Transverse colon (tissue), 4 donors: ENCODE measurements at regions not wholly inside any gene's neighbourhood (a gene's known extent, or its start where the extent isn't known, plus 50 kb on each side); places are given as distances from the start of the nearest gene placed in this dataset.

Source experiments
- DNase-seq: peaks from one replicate; pipeline ENCODE4 v3.0.0-alpha.2; 2019
- H3K27ac ChIP-seq, 4 donors: fragments of 200-600 bp; sonication (generic); 2 replicates each; pipeline ENCODE4 v1.5.1; 2016 to 2018; ENCODE audit warnings: inconsistent platforms in 4 of 4
- H3K27me3 ChIP-seq: fragments of 200-600 bp; sonication (generic); 2 replicates; pipeline ENCODE4 v1.5.1; 2017; ENCODE audit warnings: inconsistent platforms
- H3K36me3 ChIP-seq, 4 donors: fragments of 200-600 bp; sonication (generic); 2 replicates each; pipeline ENCODE4 v1.5.1; 2017 to 2019; ENCODE audit warnings: inconsistent platforms in 4 of 4
- H3K4me1 ChIP-seq, 4 donors: fragments of 200-600 bp; sonication (generic); 2 replicates each; pipeline ENCODE4 v1.5.1; 2017 to 2020; ENCODE audit warnings: inconsistent platforms in 4 of 4
- H3K4me3 ChIP-seq, 4 donors: fragments of 200-600 bp; sonication (generic); 1 replicate in 1 of 4; 2 replicates in 3 of 4; pipeline versions ENCODE4 v1.5.1 to v1.6.1; 2017 to 2019; ENCODE audit warnings: inconsistent platforms in 4 of 4
- H3K9me3 ChIP-seq, 2 donors: fragments of 200-600 bp; sonication (generic); 2 replicates each; pipeline ENCODE4 v1.5.1; 2017 to 2019; ENCODE audit warnings: inconsistent platforms in 2 of 2
- EP300 ChIP-seq: sonication (generic); formaldehyde crosslinking; IDR thresholded peaks from one replicate; pipeline ENCODE4 v1.6.1; 2017; ENCODE audit warnings: antibody characterized with exemption, low read depth
- POLR2A ChIP-seq: fragments of 450-650 bp; IDR thresholded peaks from one replicate; pipeline ENCODE4 v1.6.1; 2016; ENCODE audit warnings: antibody characterized with exemption, mild to moderate bottlenecking, moderate library complexity
- POLR2AphosphoS5 ChIP-seq, 3 donors: sonication (generic); formaldehyde crosslinking; IDR thresholded peaks; one replicate each; pipeline ENCODE4 v1.6.1; 2016; ENCODE audit warnings: antibody characterized with exemption in 3 of 3
- WGBS, 2 donors: methylation state at CpG; one replicate each; pipeline ENCODE4 v1.1.5; 2018; ENCODE audit warnings: low coverage in 1 of 2; 5-methylcytosine and 5-hydroxymethylcytosine counted together
- in situ Hi-C, 4 donors: fragments of 200-750 bp; cut with MboI; loops; one replicate each; pipeline versions ENCODE4 v1.15.0 to v1.15.1; 2017; ENCODE audit warnings: low sequenced_read_pairs in 3 of 4, low pct_ligation_motif_present in 1 of 4, low pct_unique_long_range_greater_than_20kb in 1 of 4
- intact Hi-C: fragments of 100-400 bp; cut with DNase I; formaldehyde crosslinking; loops from one replicate; pipeline ENCODE4 v1.15.1; 2023; ENCODE audit warnings: low total_unique reads
- TF ChIP-seq, protein P1 (sequence below), 5 experiments: fragments of 200-600 bp in 3 of 5; fragments of 450-650 bp in 2 of 5; sonication (generic) in 3 of 5; IDR thresholded peaks; 1 replicate in 2 of 5; 2 replicates in 3 of 5; pipeline ENCODE4 v1.5.1; 2016 to 2017; ENCODE audit warnings: antibody characterized with exemption in 5 of 5, inconsistent platforms in 3 of 5, mild to moderate bottlenecking in 2 of 5, moderate library complexity in 1 of 5

DNA sequence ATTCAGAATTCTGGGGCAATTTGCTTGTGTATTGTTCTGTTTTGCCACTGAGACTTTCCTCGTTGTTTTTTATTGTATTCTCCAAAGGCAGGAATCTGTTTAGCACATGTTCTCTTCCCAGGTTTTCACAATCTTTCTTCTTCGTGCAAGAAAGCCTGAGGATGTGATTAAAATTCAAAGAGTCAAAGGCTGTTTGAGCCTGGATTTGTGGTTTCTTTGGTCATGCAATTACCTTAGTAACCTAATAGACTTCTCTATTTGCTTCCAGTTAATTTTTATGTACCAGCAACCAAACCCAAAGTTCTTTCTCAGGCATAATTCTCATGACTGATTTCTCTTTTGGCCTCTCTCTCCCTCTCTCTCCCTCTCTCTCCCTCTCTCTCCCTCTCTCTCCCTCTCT, 1420.1 kb upstream of the TENM3 start:
- Histone ChIP-seq H3K4me3 (no peak overlapping the region), H3K27ac (no peak overlapping the region), H3K9me3 (no peaks in the 10 kb centered on the region), H3K27me3 (no peaks in the 10 kb centered on the region), H3K36me3 (no peaks in the 10 kb centered on the region), H3K4me1 (no peaks in the 10 kb centered on the region)
- in situ Hi-C loops (no loop called here), intact Hi-C loops (no loop called here)
- WGBS, 2 donors, result 26% methylated on average over 2 of the region's 2 CpGs; no CpG with 5 or more reads in 1 of the 2 donors
- no peak for DNase-seq
- no peak for TF ChIP-seq POLR2AphosphoS5 (IDR thresholded peaks at IDR 0.05)
- TF ChIP-seq EP300, result no peak
- no peak for TF ChIP-seq POLR2A
- TF ChIP-seq, protein P1, sequence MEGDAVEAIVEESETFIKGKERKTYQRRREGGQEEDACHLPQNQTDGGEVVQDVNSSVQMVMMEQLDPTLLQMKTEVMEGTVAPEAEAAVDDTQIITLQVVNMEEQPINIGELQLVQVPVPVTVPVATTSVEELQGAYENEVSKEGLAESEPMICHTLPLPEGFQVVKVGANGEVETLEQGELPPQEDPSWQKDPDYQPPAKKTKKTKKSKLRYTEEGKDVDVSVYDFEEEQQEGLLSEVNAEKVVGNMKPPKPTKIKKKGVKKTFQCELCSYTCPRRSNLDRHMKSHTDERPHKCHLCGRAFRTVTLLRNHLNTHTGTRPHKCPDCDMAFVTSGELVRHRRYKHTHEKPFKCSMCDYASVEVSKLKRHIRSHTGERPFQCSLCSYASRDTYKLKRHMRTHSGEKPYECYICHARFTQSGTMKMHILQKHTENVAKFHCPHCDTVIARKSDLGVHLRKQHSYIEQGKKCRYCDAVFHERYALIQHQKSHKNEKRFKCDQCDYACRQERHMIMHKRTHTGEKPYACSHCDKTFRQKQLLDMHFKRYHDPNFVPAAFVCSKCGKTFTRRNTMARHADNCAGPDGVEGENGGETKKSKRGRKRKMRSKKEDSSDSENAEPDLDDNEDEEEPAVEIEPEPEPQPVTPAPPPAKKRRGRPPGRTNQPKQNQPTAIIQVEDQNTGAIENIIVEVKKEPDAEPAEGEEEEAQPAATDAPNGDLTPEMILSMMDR (IDR thresholded peaks at IDR 0.05), result no peak

DNA sequence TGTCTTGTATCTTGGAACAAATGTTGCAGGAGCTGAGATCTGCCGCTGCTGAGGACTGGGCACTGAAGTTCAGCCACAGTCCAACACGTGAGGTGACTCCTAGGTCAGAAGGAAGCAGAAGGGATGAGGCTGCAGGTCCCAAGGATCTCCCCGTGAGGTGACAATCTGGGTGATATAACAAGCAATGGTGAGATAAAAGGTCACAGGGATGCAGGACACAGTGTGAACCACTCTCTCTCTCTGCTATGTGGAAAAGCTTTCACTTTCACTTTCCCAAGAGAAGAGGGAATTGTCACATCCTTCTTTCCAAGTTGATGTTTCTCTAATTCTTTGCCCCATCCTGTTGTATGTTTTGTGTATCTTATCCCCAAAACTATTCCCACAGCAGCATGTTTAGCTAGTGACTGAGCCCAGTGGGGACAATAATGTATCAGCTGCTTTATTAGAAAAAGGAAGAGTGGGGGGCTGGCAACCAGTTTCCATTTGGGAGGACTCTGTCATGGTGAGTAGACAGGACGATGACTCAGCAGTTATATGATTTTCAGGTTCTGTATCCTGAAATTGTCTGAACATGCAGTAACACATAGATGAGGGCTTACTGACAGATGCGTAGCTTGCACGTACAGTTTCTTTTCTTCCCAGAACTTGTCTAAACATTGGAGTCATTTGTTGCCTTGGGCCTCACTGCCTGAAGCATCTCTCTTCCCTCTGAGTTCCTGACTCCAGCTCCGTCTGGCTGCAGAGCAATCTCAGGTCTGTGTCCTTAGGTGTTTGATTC, 1415.8 kb upstream of the TENM3 start:
- no peak for DNase-seq
- TF ChIP-seq POLR2A, result no peak
- H3K4me3 ChIP-seq, result peak overlapping the region in 1 of 4 donors; percentile 25
- 52 to 70% methylated on average over 5 to 7 of the region's 7 CpGs for WGBS, 2 donors
- H3K4me1 ChIP-seq, result no peaks in the 10 kb centered on the region
- H3K27me3 ChIP-seq, result no peaks in the 10 kb centered on the region
- intact Hi-C loops, result no loop called here
- in situ Hi-C loops, result no loop called here
- H3K27ac ChIP-seq, result no peak overlapping the region
- H3K9me3 ChIP-seq, result no peaks in the 10 kb centered on the region
- H3K36me3 ChIP-seq, result no peaks in the 10 kb centered on the region

DNA sequence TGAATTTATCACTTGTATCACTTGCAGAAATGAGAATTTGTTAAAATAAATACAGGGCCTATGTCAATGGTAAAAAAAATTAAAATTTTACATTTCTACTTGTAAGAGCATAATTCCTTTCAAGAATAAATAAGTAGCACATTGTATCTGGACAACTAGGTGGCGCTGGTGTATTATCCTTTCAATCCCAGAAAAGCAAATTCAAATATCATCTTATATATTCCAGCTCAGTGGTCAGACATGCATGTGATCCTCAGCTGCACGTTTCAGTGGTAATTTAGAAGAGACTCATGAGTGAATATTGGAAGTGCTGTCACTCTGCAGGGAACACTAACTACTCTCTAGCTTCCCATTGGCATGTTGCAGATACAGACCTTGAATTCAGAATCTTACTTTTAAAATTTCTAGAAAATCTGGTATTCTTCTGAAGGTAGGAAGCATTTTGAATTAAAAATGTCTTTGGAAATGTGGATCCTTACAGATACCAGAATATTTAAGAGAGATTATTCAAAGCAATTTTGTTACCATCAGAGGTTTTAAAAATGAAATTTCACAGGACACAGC, 1414.7 kb upstream of the TENM3 start:
- TF ChIP-seq POLR2A, result no peak
- TF ChIP-seq, protein P1 (IDR thresholded peaks at IDR 0.05), result peak; percentile 10 to 52 (median 45)
- no peaks in the 10 kb centered on the region for H3K27me3 ChIP-seq
- H3K27ac ChIP-seq, result no peak overlapping the region
- intact Hi-C loops, result no loop called here
- H3K4me1 ChIP-seq, result no peaks in the 10 kb centered on the region
- no peak for DNase-seq
- 5% methylated on average over 2 of the region's 2 CpGs for WGBS, 2 donors
- in situ Hi-C loops, result no loop called here
- no peaks in the 10 kb centered on the region for H3K9me3 ChIP-seq
- H3K36me3 ChIP-seq, result no peaks in the 10 kb centered on the region
- no peak overlapping the region for H3K4me3 ChIP-seq

DNA sequence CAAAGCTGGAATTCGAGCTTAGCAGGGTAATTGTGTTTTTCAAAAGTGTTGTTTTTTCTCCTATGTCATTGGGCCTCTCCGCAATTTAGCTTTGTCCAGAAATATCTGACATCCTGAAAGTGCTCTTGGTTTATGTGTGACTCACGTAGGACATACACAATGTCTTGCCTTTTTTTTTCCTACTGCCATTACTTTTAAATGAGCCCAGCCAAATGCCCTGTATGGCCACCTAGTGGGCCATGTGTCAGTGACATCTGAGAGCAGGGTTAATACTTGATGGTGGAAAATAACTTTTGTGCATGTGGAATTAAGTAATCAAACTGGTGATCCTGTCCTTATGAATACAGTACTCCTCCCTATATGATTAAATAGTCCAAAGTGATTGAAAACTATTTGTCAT, 1411.1 kb upstream of the TENM3 start:
- H3K4me1 ChIP-seq, result no peaks in the 10 kb centered on the region
- TF ChIP-seq, protein P1 (IDR thresholded peaks at IDR 0.05), result no peak
- TF ChIP-seq POLR2AphosphoS5 (IDR thresholded peaks at IDR 0.05), result no peak
- no peaks in the 10 kb centered on the region for H3K36me3 ChIP-seq
- DNase-seq, result no peak
- intact Hi-C loops, result no loop called here
- no peak overlapping the region for H3K4me3 ChIP-seq
- H3K27me3 ChIP-seq, result no peaks in the 10 kb centered on the region
- no peaks in the 10 kb centered on the region for H3K9me3 ChIP-seq
- 44 to 46% methylated on average over 3 of the region's 3 CpGs for WGBS, 2 donors
- in situ Hi-C loops, result no loop called here
- H3K27ac ChIP-seq, result no peak overlapping the region

DNA sequence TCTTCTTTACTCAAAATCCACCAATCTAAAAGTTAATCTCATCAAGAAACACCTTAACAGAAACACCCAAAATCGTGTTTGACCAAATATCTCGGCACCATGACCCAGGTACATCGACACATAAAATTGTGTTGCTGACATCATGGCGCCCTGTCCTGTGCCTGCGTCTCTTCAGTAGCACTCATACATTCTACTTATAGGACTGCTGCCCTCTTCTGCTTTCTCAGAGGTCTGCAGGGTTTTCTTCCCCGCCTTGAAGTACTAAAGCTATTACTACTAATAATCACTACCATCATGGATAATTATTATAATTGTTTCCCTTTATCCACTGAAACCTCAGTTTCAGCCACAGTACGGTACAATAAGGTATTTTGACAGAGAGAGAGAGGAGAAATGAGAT, 1403.1 kb upstream of the TENM3 start:
- in situ Hi-C loops, result no loop called here
- no peak for TF ChIP-seq EP300
- TF ChIP-seq POLR2AphosphoS5 (IDR thresholded peaks at IDR 0.05), result no peak
- no peak for TF ChIP-seq POLR2A
- TF ChIP-seq, protein P1 (IDR thresholded peaks at IDR 0.05), result no peak

More for the DNA sequence above, 1403.1 kb upstream of the TENM3 start:
- H3K9me3 ChIP-seq, result no peaks in the 10 kb centered on the region
- H3K4me1 ChIP-seq, result no peaks in the 10 kb centered on the region
- no peak overlapping the region for H3K4me3 ChIP-seq
- H3K27ac ChIP-seq, result no peak overlapping the region
- DNase-seq, result no peak
- H3K36me3 ChIP-seq, result no peaks in the 10 kb centered on the region
- intact Hi-C loops, result no loop called here
- H3K27me3 ChIP-seq, result no peaks in the 10 kb centered on the region
- 70 to 73% methylated on average over 7 of the region's 7 CpGs for WGBS, 2 donors
